ENCODE measurements at regions not wholly inside any gene's neighbourhood (a gene's known extent, or its start where the extent isn't known, plus 50 kb on each side); places are given as distances from the start of the nearest gene placed in this dataset.

DNA sequence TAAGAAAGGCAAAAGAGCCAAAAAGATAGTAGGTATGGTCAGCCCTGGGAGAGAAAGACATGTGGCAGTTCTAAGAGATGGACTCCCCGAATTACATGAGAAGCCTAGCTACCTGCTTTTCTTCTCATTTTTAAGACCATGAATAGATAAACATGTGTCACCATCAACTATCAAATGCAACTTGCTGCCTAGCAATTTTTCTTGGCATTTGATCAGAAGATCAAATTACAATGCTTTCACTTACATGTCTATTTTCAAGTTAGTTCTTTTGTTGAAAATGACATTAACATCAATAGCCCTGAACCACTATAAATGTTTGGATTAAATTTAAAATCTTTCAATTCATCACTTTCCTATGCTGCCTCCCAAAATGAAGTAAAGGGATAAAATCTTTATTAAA, 212.3 kb downstream of the HHIPL2 start:
- Histone ChIP-seq H3K4me1 (ENCODE audit: insufficient read depth, insufficient read length) (no peaks in the 10 kb centered on the region), H3K36me3 (ENCODE audit: insufficient read depth, insufficient read length, low read length) (no peaks in the 10 kb centered on the region), H3K27me3 (ENCODE audit: insufficient read depth, insufficient read length) (no peaks in the 10 kb centered on the region), H3K9me3 (ENCODE audit: insufficient read depth, low read length) (no peaks in the 10 kb centered on the region), H3K4me3 (ENCODE audit: insufficient read length, low read depth) (no peak overlapping the region), H3K9ac (ENCODE audit: insufficient read length, low read depth) (no peak overlapping the region)
- no peak for DNase-seq (ENCODE audit: low read depth, low spot score)
- TF ChIP-seq SUZ12 (IDR thresholded peaks at IDR 0.05; ENCODE audit: extremely low read depth, insufficient read depth, insufficient read length) (no peak), ZNF274 (IDR thresholded peaks at IDR 0.05; ENCODE audit: low read depth, low read length) (no peak)

DNA sequence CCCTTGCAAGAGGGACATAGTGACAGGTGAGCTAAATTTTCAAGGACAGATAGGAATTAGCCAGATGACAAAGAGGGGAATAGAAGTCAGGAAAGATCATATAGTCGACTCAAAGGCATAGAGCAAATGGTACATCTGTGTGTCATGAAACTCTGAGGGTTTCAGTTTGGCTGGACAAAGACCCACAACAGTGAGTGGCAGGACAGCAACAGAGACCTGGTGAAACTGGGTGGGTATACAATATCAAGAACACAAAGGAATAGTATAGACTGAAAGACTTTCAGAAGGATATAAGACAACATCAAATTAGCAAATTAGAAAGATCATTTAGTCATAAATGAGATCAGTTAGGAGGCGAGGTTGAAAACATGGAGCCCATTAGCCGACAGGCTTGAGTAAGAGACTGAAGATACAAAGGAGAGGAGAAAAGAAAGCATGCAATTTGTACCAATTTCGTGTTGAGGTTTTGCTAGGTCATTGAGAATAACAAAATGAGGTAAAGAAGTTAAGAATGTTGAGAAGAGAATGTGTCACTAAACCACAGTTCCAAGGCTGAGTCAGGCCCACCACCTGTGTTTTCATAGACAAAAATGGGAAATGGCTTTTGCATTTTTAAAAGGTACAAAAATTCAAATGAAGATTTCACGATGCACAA, 213.8 kb downstream of the HHIPL2 start:
- no peaks in the 10 kb centered on the region for H3K4me1 ChIP-seq (ENCODE audit: insufficient read depth, insufficient read length)
- no peaks in the 10 kb centered on the region for H3K27me3 ChIP-seq (ENCODE audit: insufficient read depth, insufficient read length)
- H3K36me3 ChIP-seq (ENCODE audit: insufficient read depth, insufficient read length, low read length), result no peaks in the 10 kb centered on the region
- H3K9ac ChIP-seq (ENCODE audit: insufficient read length, low read depth), result no peak overlapping the region
- no peak for TF ChIP-seq ZNF274 (IDR thresholded peaks at IDR 0.05; ENCODE audit: low read depth, low read length)
- TF ChIP-seq YY1 (IDR thresholded peaks at IDR 0.05; ENCODE audit: insufficient read depth, insufficient read length), result no peak
- no peak for TF ChIP-seq SUZ12 (IDR thresholded peaks at IDR 0.05; ENCODE audit: extremely low read depth, insufficient read depth, insufficient read length)
- peaks cover 4% of the 10 kb centered on the region; the same call in 1 of the 2 replicates for H3K9me3 ChIP-seq (ENCODE audit: insufficient read depth, low read length)
- no peak for DNase-seq (ENCODE audit: low read depth, low spot score)
- H3K4me3 ChIP-seq (ENCODE audit: insufficient read length, low read depth), result no peak overlapping the region

GRCh38 chr1:222331765-222332164, 216.1 kb downstream of the HHIPL2 start:
- peaks cover 4% of the 10 kb centered on the region; the same call in 1 of the 2 replicates for H3K9me3 ChIP-seq (ENCODE audit: insufficient read depth, low read length)

DNA sequence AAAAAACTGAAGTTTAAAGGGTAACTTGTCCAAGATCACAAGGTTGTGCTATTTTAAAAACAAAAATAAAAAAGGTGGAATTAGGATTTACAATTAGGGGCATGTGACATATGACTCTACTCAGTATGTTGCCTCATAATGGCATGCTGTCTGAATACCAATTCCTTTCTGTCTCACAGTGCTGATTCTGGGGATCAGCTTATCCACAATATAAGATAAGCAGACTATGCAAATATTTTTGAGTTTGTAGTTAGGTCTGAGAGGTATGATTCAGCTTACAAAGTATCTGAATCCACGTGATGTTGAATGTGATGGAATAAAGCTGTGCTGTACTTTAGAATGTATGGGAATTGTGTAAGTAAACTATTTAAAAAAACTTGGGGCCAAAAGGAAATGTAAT, 216.6 kb downstream of the HHIPL2 start:
- TF ChIP-seq SUZ12 (IDR thresholded peaks at IDR 0.05; ENCODE audit: extremely low read depth, insufficient read depth, insufficient read length) (no peak), ZNF274 (IDR thresholded peaks at IDR 0.05; ENCODE audit: low read depth, low read length) (no peak), YY1 (IDR thresholded peaks at IDR 0.05; ENCODE audit: insufficient read depth, insufficient read length) (no peak)
- Histone ChIP-seq H3K9me3 (ENCODE audit: insufficient read depth, low read length) (peaks cover 4% of the 10 kb centered on the region; the same call in 1 of the 2 replicates), H3K9ac (ENCODE audit: insufficient read length, low read depth) (no peak overlapping the region), H3K36me3 (ENCODE audit: insufficient read depth, insufficient read length, low read length) (no peaks in the 10 kb centered on the region), H3K4me3 (ENCODE audit: insufficient read length, low read depth) (no peak overlapping the region), H3K27me3 (ENCODE audit: insufficient read depth, insufficient read length) (no peaks in the 10 kb centered on the region), H3K4me1 (ENCODE audit: insufficient read depth, insufficient read length) (no peaks in the 10 kb centered on the region)
- no peak for DNase-seq (ENCODE audit: low read depth, low spot score)

More at GRCh38 chr1:222331765-222332164, 216.1 kb downstream of the HHIPL2 start:
- Histone ChIP-seq H3K4me1 (ENCODE audit: insufficient read depth, insufficient read length) (no peaks in the 10 kb centered on the region), H3K4me3 (ENCODE audit: insufficient read length, low read depth) (no peak overlapping the region), H3K27me3 (ENCODE audit: insufficient read depth, insufficient read length) (no peaks in the 10 kb centered on the region), H3K36me3 (ENCODE audit: insufficient read depth, insufficient read length, low read length) (no peaks in the 10 kb centered on the region), H3K9ac (ENCODE audit: insufficient read length, low read depth) (no peak overlapping the region)
- DNase-seq (ENCODE audit: low read depth, low spot score), result no peak
- no peak for TF ChIP-seq ZNF274 (IDR thresholded peaks at IDR 0.05; ENCODE audit: low read depth, low read length)
- no peak for TF ChIP-seq SUZ12 (IDR thresholded peaks at IDR 0.05; ENCODE audit: extremely low read depth, insufficient read depth, insufficient read length)
- no peak for TF ChIP-seq YY1 (IDR thresholded peaks at IDR 0.05; ENCODE audit: insufficient read depth, insufficient read length)

DNA sequence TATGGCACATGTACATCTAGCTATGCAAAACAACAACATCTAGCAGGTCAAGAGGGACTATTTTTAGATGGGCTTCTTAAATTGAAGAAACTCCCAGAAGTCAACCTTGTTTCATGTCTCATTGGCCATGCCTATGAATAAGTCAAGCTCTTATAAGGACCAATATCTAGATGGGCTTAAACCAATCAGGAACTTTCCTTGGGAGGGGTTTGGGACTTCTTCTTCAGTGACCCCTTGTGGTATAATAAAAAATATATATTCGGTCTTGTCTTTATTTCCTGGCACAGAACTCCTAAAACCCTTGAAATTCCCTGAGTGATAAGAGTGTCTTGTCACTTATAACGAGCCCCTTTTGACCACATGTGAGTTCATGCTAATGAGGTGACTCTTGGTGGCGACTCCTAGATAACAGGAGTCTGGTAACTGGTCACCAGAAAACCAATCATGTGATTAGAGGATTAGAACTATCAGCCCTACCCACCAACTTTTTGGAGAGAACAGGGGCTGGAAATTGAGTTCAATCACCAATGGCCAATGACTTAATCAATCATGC, 218.3 kb downstream of the HHIPL2 start:
- H3K4me1 ChIP-seq (ENCODE audit: insufficient read depth, insufficient read length), result no peaks in the 10 kb centered on the region
- no peaks in the 10 kb centered on the region for H3K27me3 ChIP-seq (ENCODE audit: insufficient read depth, insufficient read length)
- no peaks in the 10 kb centered on the region for H3K36me3 ChIP-seq (ENCODE audit: insufficient read depth, insufficient read length, low read length)
- no peak for DNase-seq (ENCODE audit: low read depth, low spot score)
- no peak overlapping the region for H3K9ac ChIP-seq (ENCODE audit: insufficient read length, low read depth)
- TF ChIP-seq SUZ12 (IDR thresholded peaks at IDR 0.05; ENCODE audit: extremely low read depth, insufficient read depth, insufficient read length) (no peak), YY1 (IDR thresholded peaks at IDR 0.05; ENCODE audit: insufficient read depth, insufficient read length) (no peak), ZNF274 (IDR thresholded peaks at IDR 0.05; ENCODE audit: low read depth, low read length) (no peak)
- H3K9me3 ChIP-seq (ENCODE audit: insufficient read depth, low read length), result peaks cover 4% of the 10 kb centered on the region; the same call in 1 of the 2 replicates
- H3K4me3 ChIP-seq (ENCODE audit: insufficient read length, low read depth), result no peak overlapping the region

DNA sequence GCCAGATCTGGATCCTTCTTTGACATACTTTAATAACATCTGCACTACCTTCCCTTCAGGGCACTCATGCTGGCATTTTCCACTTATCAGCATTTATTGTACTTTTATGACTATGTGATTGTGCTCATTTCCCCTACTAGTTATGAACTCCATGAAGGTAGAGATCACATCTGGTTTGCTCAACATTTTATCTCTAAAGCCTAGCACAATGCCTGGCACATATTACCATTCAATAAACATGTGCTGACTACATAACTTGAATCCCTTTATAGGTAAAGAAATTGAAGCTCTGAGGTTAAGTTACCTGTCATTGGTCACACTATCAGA, 221.2 kb downstream of the HHIPL2 start:
- H3K4me1 ChIP-seq (ENCODE audit: insufficient read depth, insufficient read length), result no peaks in the 10 kb centered on the region
- no peaks in the 10 kb centered on the region for H3K36me3 ChIP-seq (ENCODE audit: insufficient read depth, insufficient read length, low read length)
- H3K9me3 ChIP-seq (ENCODE audit: insufficient read depth, low read length), result peaks cover 4% of the 10 kb centered on the region; the same call in 1 of the 2 replicates
- no peaks in the 10 kb centered on the region for H3K27me3 ChIP-seq (ENCODE audit: insufficient read depth, insufficient read length)
- no peak overlapping the region for H3K4me3 ChIP-seq (ENCODE audit: insufficient read length, low read depth)
- no peak for DNase-seq (ENCODE audit: low read depth, low spot score)
- no peak overlapping the region for H3K9ac ChIP-seq (ENCODE audit: insufficient read length, low read depth)
- TF ChIP-seq ZNF274 (IDR thresholded peaks at IDR 0.05; ENCODE audit: low read depth, low read length) (no peak), SUZ12 (IDR thresholded peaks at IDR 0.05; ENCODE audit: extremely low read depth, insufficient read depth, insufficient read length) (no peak), YY1 (IDR thresholded peaks at IDR 0.05; ENCODE audit: insufficient read depth, insufficient read length) (no peak)

DNA sequence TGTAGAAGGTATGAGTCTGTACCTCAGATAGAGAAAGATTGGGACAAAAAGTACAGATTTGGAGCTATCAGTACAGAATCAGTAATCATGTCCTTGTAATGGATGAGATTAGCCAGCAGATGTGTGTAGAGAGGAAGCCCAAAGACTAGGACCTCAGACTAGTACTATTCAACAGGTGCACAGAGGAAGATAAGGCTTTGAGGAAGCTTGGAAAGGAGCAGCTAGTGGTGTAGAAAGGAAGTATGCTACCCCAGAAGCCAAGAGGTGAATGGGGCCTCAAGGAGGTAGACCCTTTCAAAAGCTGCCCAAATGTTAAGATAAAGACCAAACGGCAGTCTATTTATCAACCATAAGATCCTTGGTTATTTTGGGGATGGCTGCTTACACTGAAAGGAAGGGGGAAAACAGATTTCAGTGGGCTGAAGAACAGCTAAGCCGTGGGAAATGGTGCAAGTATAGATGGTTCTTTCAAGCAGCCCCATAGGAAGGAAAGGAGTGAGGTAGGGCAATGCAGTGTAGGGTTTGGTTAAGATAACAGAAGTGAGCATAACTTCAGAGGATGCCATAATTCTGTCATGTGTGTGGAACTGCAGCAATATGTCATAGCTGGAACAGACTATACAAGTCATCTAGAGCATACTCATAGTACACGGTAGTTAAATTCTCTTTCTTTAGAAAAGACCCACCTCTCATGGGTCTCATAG, 221.7 kb downstream of the HHIPL2 start:
- no peak overlapping the region for H3K9ac ChIP-seq (ENCODE audit: insufficient read length, low read depth)
- peaks cover 4% of the 10 kb centered on the region; the same call in 1 of the 2 replicates for H3K9me3 ChIP-seq (ENCODE audit: insufficient read depth, low read length)
- no peaks in the 10 kb centered on the region for H3K4me1 ChIP-seq (ENCODE audit: insufficient read depth, insufficient read length)
- TF ChIP-seq SUZ12 (IDR thresholded peaks at IDR 0.05; ENCODE audit: extremely low read depth, insufficient read depth, insufficient read length) (no peak), YY1 (IDR thresholded peaks at IDR 0.05; ENCODE audit: insufficient read depth, insufficient read length) (no peak), ZNF274 (IDR thresholded peaks at IDR 0.05; ENCODE audit: low read depth, low read length) (no peak)
- no peak overlapping the region for H3K4me3 ChIP-seq (ENCODE audit: insufficient read length, low read depth)
- H3K36me3 ChIP-seq (ENCODE audit: insufficient read depth, insufficient read length, low read length), result no peaks in the 10 kb centered on the region
- no peaks in the 10 kb centered on the region for H3K27me3 ChIP-seq (ENCODE audit: insufficient read depth, insufficient read length)
- no peak for DNase-seq (ENCODE audit: low read depth, low spot score)

All from NT2/D1 (cell line).